GM12878 (cell line): ENCODE measurements at regions not wholly inside any gene's neighbourhood (a gene's known extent, or its start where the extent isn't known, plus 50 kb on each side); places are given as distances from the start of the nearest gene placed in this dataset.

Experiments
- ATAC-seq: fragments of 200-7000 bp; cut with Tn5 transposase; 3 replicates; pipeline ENCODE4 v1.9.1; 2020; ENCODE audit warnings: mild to moderate bottlenecking, moderate library complexity
- BruUV-seq: library from RNA; stranded (reverse); fragments of 400-500 nt; replicated peaks from 2 replicates; lab custom pipeline; 2021; lab: Mats Ljungman, UMichigan
- CTCF ChIA-PET: fragments of 300-600 bp; sonication (Branson Sonifier 250); formaldehyde crosslinking; extraction: SDS; loops from one replicate; lab custom pipeline; 2021; ENCODE audit warnings: inconsistent platforms; lab: Yijun Ruan, JAX
- POLR2A ChIA-PET: fragments of 350-600 bp; formaldehyde crosslinking; extraction: SDS; loops from one replicate; lab custom pipeline; 2021; ENCODE audit warnings: inconsistent platforms; lab: Charles Lee
- RAD21 ChIA-PET: fragments of 300-600 bp; sonication (Branson Sonifier 250); formaldehyde crosslinking; loops from one replicate; lab custom pipeline; 2023; ENCODE audit warnings: antibody characterized with exemption; ENCODE audit not compliant: unreplicated experiment; lab: Charles Lee
- SMC1A ChIA-PET: fragments of 300-600 bp; sonication (Branson Sonifier 250); formaldehyde crosslinking; loops from one replicate; lab custom pipeline; 2023; ENCODE audit not compliant: unreplicated experiment, uncharacterized antibody; lab: Charles Lee
- DNase-seq: peaks from one replicate; pipeline ENCODE4 v3.0.0-alpha.2; 2011; ENCODE audit warnings: low read depth, low spot score
- FAIRE-seq: peaks from 3 replicates; lab custom pipeline; 2011; peaks lifted over from hg19 to GRCh38; lab: Jason Lieb, UNC
- H2AFZ ChIP-seq: 2 replicates; pipeline ENCODE4 v1.6.0; 2011; ENCODE audit warnings: low read depth, low read length, control low read depth; ENCODE audit not compliant: control insufficient read depth
- H3K27ac ChIP-seq: 2 replicates; pipeline ENCODE4 v1.5.1; 2011; ENCODE audit warnings: control low read depth; ENCODE audit not compliant: control insufficient read depth, insufficient read depth
- H3K27me3 ChIP-seq, 2 experiments: replicated peaks in 1 of 2; 2 replicates each; pipeline versions ENCODE4 v1.6.0 to v1.6.1; 2011; ENCODE audit warnings: low read length in 1 of 2; ENCODE audit not compliant: control insufficient read depth in 2 of 2, insufficient read depth in 2 of 2
- H3K36me3 ChIP-seq, 2 experiments: 2 replicates each; pipeline ENCODE4 v1.5.1; 2011; ENCODE audit warnings: low read length in 1 of 2; ENCODE audit not compliant: control insufficient read depth in 2 of 2, insufficient read depth in 2 of 2
- H3K4me1 ChIP-seq: 2 replicates; pipeline ENCODE4 v1.6.1; 2011; ENCODE audit warnings: mild to moderate bottlenecking, low read length, moderate library complexity, mixed read lengths; ENCODE audit not compliant: control insufficient read depth, insufficient read depth
- H3K4me2 ChIP-seq: 2 replicates; pipeline ENCODE4 v1.6.0; 2011; ENCODE audit warnings: control low read depth; ENCODE audit not compliant: control insufficient read depth, insufficient read depth
- H3K4me3 ChIP-seq: fragments of 200-600 bp; sonication (generic); 2 replicates; pipeline ENCODE4 v1.5.1; 2016
- H3K79me2 ChIP-seq: 2 replicates; pipeline ENCODE4 v1.6.0; 2011; ENCODE audit warnings: low read length; ENCODE audit not compliant: control insufficient read depth, insufficient read depth
- H3K9ac ChIP-seq: 2 replicates; pipeline ENCODE4 v1.8.0; 2011; ENCODE audit warnings: low read length, control low read depth, mixed read lengths; ENCODE audit not compliant: control insufficient read depth, insufficient read depth
- H3K9me3 ChIP-seq: replicated peaks from 3 replicates; pipeline ENCODE4 v1.5.1; 2011; ENCODE audit warnings: mild to moderate bottlenecking, low read length; ENCODE audit not compliant: control insufficient read depth, insufficient read depth
- H4K20me1 ChIP-seq: 2 replicates; pipeline ENCODE4 v1.6.0; 2011; ENCODE audit not compliant: control insufficient read depth, insufficient read depth
- CBX3 ChIP-seq: fragments of 200-600 bp; sonication (generic); IDR thresholded peaks from 2 replicates; pipeline ENCODE4 v1.6.1; 2016; ENCODE audit warnings: low read depth, borderline replicate concordance
- CHD2 ChIP-seq: IDR thresholded peaks from 2 replicates; pipeline ENCODE4 v1.6.1; 2011; ENCODE audit warnings: low read depth, low read length, improper control_type of control experiment, borderline replicate concordance
- DPF2 ChIP-seq: fragments of 450-650 bp; IDR thresholded peaks from 2 replicates; pipeline ENCODE4 v1.6.1; 2017; ENCODE audit warnings: mild to moderate bottlenecking
- EZH2 ChIP-seq: IDR thresholded peaks from 2 replicates; pipeline ENCODE4 v1.6.1; 2012; ENCODE audit warnings: low read depth, mild to moderate bottlenecking, control low read depth, inconsistent platforms, low read length, borderline replicate concordance; ENCODE audit not compliant: control insufficient read depth
- MEF2A ChIP-seq: IDR thresholded peaks from 2 replicates; pipeline ENCODE4 v1.6.1; 2011; ENCODE audit warnings: low read depth, mild to moderate bottlenecking, low read length, moderate library complexity; ENCODE audit not compliant: insufficient read depth
- NRF1 ChIP-seq: conservative IDR thresholded peaks from 2 replicates; pipeline ENCODE4 v1.6.1; 2011; ENCODE audit warnings: mild to moderate bottlenecking, low read depth, low read length, improper control_type of control experiment
- RB1 ChIP-seq: fragments of 450-650 bp; formaldehyde crosslinking; IDR thresholded peaks from 2 replicates; pipeline ENCODE4 v1.6.1; 2017; ENCODE audit warnings: mild to moderate bottlenecking, borderline replicate concordance
- RELA ChIP-seq: fragments of 450-650 bp; IDR thresholded peaks from 2 replicates; pipeline ENCODE4 v1.8.0; 2014; ENCODE audit warnings: borderline replicate concordance; ENCODE audit not compliant: partially characterized antibody
- SMAD1 ChIP-seq: fragments of 450-650 bp; IDR thresholded peaks from 2 replicates; pipeline ENCODE4 v1.6.1; 2018; ENCODE audit warnings: mild to moderate bottlenecking, low read depth; ENCODE audit not compliant: partially characterized antibody
- SREBF1 ChIP-seq: IDR thresholded peaks from 2 replicates; pipeline ENCODE4 v1.6.1; 2012; ENCODE audit warnings: mild to moderate bottlenecking, low read length
- TBL1XR1 ChIP-seq: IDR thresholded peaks from 2 replicates; pipeline ENCODE4 v1.6.1; 2012; ENCODE audit warnings: low read depth, low read length, improper control_type of control experiment
- TCF7 ChIP-seq: IDR thresholded peaks from 2 replicates; pipeline ENCODE4 v1.6.1; 2014; ENCODE audit warnings: antibody characterized with exemption, borderline replicate concordance
- USF1 ChIP-seq: IDR thresholded peaks from 2 replicates; pipeline ENCODE4 v1.6.1; 2011; ENCODE audit warnings: borderline replicate concordance, low read depth, mild to moderate bottlenecking, moderate library complexity, mixed read lengths, low read length; ENCODE audit not compliant: insufficient read depth; ENCODE audit errors: extremely low read length
- ZSCAN29 ChIP-seq: fragments of 450-650 bp; IDR thresholded peaks from 2 replicates; pipeline ENCODE4 v1.6.1; 2017; ENCODE audit warnings: mild to moderate bottlenecking, moderate library complexity
- WGBS: methylation state at CpG from one replicate; pipeline ENCODE4 v1.1.6; 2016; ENCODE audit warnings: low lambda C conversion rate; ENCODE audit not compliant: insufficient replicate concordance, insufficient coverage; ENCODE audit errors: missing lambda C conversion rate; 5-methylcytosine and 5-hydroxymethylcytosine counted together
- in situ Hi-C: fragments of 300-500 bp; cut with MboI; formaldehyde crosslinking; loops from 9 replicates; pipeline ENCODE4 v1.14.3; 2018; ENCODE audit warnings: mixed read lengths
- intact Hi-C: fragments of 100-400 bp; cut with micrococcal nuclease; formaldehyde crosslinking; loops from one replicate; pipeline ENCODE4 v1.14.2; 2022; ENCODE audit not compliant: unreplicated experiment
- TF ChIP-seq, protein P1 (sequence below): fragments of 450-650 bp; IDR thresholded peaks from 2 replicates; pipeline ENCODE4 v1.6.1; 2018; ENCODE audit warnings: mild to moderate bottlenecking, low read depth, moderate library complexity; ENCODE audit not compliant: partially characterized antibody
- TF ChIP-seq, protein P2 (sequence below): fragments of 450-650 bp; IDR thresholded peaks from 2 replicates; pipeline ENCODE4 v1.6.1; 2017; ENCODE audit warnings: borderline replicate concordance
- TF ChIP-seq, protein P3 (sequence below): fragments of 450-650 bp; formaldehyde crosslinking; IDR thresholded peaks from 2 replicates; pipeline ENCODE4 v1.4.0; 2022; ENCODE audit warnings: mild to moderate bottlenecking, moderate library complexity

- SMC1A ChIA-PET: no interaction called here
- in situ Hi-C loops (no loop called here), intact Hi-C loops (no loop called here)
- RAD21 ChIA-PET: no interaction called here
- Histone ChIP-seq H3K36me3 (no peaks in the 10 kb centered on the region), H3K79me2 (no peaks in the 10 kb centered on the region), H3K27me3 (no peaks in the 10 kb centered on the region; a peak in 1 of 4 replicates), H4K20me1 (no peaks in the 10 kb centered on the region), H3K9ac (no peak overlapping the region), H3K27ac (no peak overlapping the region), H3K4me2 (no peak overlapping the region), H3K4me3 (no peak overlapping the region), H2AFZ (no peak overlapping the region), H3K9me3 (no peaks in the 10 kb centered on the region), H3K4me1 (no peaks in the 10 kb centered on the region)
- ATAC-seq (no peak), DNase-seq (no peak), FAIRE-seq (no peak)
- WGBS: 11% methylated on average over 4 of the region's 4 CpGs
- CTCF ChIA-PET: no interaction called here
- POLR2A ChIA-PET: interaction anchor here (1.0 kb wide), 1 partner anchor 9 kb away, joined by 3 read pairs; no protein-coding TSS in a partner anchor
- no TSS peak for BruUV-seq
- TF ChIP-seq CHD2 (no peak), SREBF1 (no peak), RELA (no peak), USF1 (no peak), MEF2A (no peak), ZSCAN29 (no peak), CBX3 (no peak), NRF1 (no peak), SMAD1 (no peak), EZH2 (no peak), TBL1XR1 (no peak), TCF7 (no peak), RB1 (no peak), DPF2 (no peak)
- TF ChIP-seq, protein P1, sequence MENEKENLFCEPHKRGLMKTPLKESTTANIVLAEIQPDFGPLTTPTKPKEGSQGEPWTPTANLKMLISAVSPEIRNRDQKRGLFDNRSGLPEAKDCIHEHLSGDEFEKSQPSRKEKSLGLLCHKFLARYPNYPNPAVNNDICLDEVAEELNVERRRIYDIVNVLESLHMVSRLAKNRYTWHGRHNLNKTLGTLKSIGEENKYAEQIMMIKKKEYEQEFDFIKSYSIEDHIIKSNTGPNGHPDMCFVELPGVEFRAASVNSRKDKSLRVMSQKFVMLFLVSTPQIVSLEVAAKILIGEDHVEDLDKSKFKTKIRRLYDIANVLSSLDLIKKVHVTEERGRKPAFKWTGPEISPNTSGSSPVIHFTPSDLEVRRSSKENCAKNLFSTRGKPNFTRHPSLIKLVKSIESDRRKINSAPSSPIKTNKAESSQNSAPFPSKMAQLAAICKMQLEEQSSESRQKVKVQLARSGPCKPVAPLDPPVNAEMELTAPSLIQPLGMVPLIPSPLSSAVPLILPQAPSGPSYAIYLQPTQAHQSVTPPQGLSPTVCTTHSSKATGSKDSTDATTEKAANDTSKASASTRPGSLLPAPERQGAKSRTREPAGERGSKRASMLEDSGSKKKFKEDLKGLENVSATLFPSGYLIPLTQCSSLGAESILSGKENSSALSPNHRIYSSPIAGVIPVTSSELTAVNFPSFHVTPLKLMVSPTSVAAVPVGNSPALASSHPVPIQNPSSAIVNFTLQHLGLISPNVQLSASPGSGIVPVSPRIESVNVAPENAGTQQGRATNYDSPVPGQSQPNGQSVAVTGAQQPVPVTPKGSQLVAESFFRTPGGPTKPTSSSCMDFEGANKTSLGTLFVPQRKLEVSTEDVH: no peak
- TF ChIP-seq, protein P2, sequence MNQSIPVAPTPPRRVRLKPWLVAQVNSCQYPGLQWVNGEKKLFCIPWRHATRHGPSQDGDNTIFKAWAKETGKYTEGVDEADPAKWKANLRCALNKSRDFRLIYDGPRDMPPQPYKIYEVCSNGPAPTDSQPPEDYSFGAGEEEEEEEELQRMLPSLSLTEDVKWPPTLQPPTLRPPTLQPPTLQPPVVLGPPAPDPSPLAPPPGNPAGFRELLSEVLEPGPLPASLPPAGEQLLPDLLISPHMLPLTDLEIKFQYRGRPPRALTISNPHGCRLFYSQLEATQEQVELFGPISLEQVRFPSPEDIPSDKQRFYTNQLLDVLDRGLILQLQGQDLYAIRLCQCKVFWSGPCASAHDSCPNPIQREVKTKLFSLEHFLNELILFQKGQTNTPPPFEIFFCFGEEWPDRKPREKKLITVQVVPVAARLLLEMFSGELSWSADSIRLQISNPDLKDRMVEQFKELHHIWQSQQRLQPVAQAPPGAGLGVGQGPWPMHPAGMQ: no peak
- TF ChIP-seq, protein P3, sequence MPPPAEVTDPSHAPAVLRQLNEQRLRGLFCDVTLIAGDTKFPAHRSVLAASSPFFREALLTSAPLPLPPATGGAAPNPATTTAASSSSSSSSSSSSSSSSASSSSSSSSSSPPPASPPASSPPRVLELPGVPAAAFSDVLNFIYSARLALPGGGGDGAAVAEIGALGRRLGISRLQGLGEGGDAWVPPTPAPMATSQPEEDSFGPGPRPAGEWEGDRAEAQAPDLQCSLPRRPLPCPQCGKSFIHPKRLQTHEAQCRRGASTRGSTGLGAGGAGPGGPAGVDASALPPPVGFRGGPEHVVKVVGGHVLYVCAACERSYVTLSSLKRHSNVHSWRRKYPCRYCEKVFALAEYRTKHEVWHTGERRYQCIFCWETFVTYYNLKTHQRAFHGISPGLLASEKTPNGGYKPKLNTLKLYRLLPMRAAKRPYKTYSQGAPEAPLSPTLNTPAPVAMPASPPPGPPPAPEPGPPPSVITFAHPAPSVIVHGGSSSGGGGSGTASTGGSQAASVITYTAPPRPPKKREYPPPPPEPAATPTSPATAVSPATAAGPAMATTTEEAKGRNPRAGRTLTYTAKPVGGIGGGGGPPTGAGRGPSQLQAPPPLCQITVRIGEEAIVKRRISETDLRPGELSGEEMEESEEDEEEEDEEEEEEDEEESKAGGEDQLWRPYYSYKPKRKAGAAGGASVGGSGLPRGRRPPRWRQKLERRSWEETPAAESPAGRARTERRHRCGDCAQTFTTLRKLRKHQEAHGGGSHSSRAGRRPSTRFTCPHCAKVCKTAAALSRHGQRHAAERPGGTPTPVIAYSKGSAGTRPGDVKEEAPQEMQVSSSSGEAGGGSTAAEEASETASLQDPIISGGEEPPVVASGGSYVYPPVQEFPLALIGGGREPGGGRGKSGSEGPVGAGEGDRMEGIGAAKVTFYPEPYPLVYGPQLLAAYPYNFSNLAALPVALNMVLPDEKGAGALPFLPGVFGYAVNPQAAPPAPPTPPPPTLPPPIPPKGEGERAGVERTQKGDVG (CRISPR knock-in tag): no peak
Observed at GRCh38 chr14:76312821-76313220, 63.1 kb upstream of the ESRRB start.
